Caki2 (cell line): ENCODE measurements at regions not wholly inside any gene's neighbourhood (a gene's known extent, or its start where the extent isn't known, plus 50 kb on each side); places are given as distances from the start of the nearest gene placed in this dataset.

ENCODE experiments used
- DNase-seq: peaks from one replicate; pipeline ENCODE4 v3.0.0-alpha.2; 2015; ENCODE audit warnings: low read depth
- in situ Hi-C: cut with HindIII; loops from 2 replicates; pipeline ENCODE4 v1.10.0; 2016; ENCODE audit warnings: low sequenced_read_pairs, low pct_unique_long_range_greater_than_20kb, mixed read lengths

DNA sequence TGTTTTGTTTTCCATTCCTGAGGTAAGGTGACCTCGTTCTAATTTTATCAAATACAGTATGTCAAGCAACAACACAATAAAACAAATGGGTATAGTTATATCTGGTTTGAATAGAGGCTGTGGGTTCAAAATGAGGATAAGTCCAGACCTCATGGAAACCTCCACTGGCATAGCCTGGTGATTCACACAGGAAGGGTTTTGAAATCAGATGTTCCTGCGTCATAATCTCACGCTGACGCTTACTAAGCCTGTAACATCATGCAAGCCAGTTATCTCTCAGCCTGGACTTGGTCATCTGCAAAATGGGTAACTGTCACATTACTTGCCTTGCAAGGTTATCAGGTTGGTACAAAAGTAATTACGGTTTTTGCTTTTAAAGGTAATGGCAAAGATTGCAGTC lies 1056.3 kb upstream of the EEF2KMT start:
- no peak for DNase-seq
- in situ Hi-C loops = no loop called here

DNA sequence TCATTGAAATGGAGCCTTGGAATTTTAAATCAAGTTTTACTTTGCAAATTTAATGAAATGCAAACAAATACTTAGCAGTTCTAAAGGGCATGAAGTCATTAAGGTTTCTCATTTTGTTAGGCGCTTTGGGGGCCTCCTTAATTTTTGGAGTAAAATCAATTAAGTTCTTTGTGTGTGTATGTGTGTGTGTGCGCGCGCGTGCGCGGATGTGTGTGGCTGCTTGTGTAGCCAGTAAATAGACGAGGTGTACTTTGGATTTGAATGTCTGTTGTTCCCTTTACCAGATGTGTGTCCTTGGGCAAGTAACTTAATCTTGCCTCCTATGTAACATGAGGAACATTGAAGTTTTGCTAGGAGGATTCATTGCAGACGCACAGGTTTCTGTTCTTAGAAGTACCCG lies 1051.4 kb upstream of the EEF2KMT start:
- no peak for DNase-seq
- in situ Hi-C loops = no loop called here

DNA sequence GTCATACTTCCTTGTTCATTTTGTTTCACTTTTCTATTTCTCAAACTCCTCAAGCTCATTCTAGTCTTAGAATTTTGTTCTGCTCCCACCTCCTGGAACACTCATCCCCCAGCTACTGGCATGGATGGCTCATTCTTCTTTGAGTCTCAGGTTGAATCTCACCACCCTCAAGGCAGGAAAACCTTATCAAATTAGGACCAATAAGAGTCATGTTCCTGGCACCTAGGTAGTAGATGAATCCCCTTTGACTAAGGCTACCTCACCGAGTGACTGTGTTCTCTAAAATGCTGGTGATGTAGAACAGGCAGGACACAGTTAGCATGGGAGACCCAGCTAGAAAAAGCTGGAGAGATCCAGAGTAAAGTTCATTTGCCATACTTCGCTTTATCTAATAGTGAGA lies 1050.8 kb upstream of the EEF2KMT start:
- DNase-seq = no peak

DNA sequence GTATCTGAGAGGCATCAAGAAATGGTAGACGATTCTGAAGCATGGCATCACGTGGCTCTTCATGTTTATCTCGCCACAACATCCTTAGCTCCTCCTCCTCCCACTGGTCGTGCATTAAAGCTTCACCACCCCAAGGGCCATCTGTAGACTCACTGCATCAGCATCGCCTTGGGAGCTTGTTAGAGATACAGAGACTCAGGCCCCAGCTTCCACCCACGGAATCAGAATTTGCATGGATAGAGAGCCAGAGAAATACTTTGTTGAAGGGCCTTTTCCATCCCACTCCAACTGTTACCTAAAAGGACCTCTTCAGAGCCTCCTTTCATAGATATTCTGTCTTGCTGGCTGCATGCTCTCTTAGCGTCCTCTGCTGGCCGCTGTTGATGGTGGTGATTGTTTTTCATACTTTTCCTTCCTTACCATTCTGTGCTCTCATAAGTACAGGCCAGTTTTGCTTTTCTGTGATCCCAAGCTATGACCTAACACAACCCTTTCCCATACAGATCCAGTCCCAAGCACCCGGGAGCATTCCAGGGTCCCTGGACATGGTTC lies 1049.4 kb upstream of the EEF2KMT start:
- DNase-seq = no peak
- in situ Hi-C loops = no loop called here

More for the DNA sequence above, 1050.8 kb upstream of the EEF2KMT start:
- in situ Hi-C loops = no loop called here

DNA sequence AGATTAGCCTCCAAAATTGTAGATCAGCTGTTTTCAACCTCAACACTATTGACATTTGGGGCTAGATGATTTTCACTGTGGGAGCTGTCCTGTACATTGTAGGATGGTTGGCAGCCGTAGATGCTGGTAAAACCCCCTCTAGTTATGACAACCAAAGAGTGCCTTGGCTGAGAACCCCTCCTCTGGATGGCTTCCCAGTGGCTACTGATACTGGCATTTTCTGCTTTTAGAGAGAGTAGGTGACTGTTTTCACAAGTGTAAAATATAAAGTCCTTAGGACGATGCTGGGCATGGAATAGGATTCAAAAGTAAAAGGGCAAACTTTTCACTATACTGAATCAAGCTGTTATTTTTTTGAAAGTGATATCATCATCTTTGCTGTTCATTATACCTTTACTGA lies 1048.8 kb upstream of the EEF2KMT start:
- in situ Hi-C loops = no loop called here
- no peak for DNase-seq

DNA sequence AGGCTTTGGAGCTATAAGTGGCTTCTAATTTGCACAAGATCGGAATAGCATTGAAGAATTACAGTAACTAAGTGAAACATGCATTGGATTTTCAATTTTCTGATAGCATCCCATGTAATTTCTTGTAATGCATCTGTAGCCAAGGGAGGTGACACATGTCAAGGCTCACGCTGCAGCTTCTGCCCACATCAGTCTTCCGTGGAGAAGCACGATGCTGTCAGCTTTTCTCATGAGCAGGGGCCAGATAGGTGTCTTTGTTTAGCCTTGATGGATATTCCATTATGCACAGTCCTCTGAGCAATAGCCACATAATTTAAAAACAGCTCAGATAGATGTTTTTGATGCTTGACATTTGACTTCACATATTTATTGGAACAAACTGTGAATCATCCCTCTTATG lies 1046.9 kb upstream of the EEF2KMT start:
- no peak for DNase-seq
- in situ Hi-C loops = no loop called here

DNA sequence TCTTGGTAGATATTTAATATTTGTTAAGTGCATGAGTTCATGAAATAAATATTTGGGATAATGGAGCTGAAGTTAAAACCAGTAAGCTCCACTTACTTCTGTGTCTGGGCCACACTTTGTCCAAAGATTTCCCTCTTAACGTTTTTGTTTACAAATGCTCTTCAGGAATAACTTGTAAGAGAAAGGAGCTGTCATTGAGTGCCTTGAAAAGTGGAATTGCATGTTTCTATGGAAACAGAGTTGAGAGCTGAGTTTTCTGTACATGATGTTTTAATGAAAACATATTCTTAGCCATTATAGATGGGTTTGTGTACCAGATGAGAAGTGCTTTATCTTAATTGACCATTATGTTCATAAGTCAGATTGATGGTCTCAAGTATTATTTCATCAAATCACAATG lies 1045.4 kb upstream of the EEF2KMT start:
- no peak for DNase-seq
- in situ Hi-C loops = no loop called here

DNA sequence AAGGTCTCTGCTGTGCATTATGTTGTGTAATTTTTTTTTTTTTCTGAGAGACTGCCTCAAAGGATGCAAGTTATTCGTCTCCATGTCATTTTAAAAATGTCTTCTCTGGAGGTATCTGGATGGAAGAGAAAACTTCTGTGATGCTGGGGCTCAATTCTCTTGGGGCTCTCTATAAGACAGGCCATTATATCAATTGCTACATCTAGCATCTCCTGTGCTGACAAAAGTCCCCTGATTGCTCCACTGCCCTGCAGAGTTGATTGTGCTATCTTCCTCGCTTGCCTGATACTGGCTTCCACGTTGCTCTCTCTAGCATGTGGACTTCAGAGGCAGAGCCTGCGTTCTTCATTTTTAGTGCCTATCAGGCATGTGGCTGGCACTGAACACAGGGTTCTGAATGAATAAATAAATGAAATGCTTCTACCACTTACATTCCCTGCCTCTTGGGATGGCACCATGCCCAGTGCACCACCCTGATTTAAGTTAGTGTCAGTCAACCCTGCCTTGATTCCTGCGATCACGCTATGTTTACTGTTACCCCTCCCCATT lies 1035.5 kb upstream of the EEF2KMT start:
- DNase-seq = no peak
- in situ Hi-C loops = no loop called here

DNA sequence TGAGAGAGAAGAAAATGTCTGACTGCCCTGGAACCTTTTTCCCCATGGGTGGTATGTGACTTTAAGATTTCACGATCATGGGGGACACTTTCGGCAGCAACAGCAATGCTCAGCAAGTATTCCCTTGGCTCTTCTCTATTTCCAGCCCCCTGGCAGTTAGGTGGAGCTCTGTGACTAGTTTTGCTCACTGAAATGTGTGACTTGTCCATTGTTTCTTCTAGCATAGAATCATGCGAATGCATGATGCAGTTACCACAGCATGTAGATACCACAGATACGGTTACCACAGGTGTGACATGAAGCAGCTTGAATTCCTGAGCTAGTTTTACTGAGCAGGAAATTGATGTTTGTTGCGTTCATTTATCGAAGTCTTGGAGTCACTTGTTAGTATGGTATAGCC lies 1034.5 kb upstream of the EEF2KMT start:
- DNase-seq = no peak

DNA sequence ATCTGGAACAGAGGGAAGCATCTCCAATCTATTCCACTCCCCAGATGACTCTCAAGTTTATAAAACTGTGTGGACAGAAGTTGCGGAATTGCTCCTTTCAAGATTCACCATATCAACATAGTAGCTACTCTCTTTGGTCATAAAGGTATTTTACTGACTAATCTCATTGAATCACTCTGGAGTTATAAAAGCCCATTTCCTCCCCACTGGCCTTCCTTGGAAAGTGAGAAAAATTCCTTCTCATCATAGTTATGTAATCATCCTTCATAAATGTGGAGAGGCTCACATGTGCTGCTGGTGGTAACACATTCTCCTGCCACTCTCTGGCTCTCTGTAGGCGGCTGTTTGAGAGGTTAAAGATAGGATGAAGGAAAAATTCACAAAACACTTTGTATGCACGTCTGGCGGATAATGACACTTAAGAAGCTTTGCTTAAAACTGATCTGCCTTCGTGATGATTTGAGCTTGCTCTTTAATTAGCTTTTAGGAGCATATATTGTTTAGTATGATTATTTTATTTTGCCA lies 1034.0 kb upstream of the EEF2KMT start:
- in situ Hi-C loops = no loop called here
- no peak for DNase-seq

More for the DNA sequence above, 1034.5 kb upstream of the EEF2KMT start:
- in situ Hi-C loops = no loop called here

DNA sequence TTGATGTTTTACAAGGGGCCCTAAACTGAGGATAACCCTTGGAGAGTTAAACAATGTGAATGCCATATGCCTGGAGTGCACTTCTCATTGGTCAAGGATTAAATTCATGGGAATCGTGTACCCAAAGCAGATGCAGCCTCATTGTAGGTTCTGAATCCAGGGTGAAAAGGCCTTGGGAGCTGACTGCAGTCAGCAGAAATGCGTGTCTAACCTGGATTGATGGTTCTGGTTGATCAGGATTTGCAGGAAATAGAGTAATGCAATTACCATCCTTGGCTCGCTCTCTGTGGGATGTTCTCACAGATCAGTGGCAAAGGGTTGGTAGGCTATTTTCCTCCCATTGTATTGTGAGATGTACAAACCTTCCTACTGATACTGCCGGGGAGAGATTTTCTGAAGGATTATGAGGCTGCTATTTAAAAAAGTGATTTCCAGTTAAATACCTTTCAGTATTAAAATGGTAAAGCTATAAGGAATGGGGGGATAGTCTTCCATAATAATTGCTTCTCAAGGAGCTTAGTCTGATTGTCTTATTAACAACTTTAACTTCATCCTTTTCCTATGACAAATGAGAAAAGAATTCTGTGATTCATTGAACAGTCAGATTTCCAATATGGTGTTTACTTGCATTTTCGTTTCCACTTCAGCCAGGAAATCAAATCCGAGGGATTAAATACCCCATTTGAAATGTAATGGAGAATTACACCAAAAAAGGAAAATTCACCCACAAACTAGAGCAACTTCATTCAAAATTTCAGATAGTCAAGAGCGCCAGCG lies 1028.1 kb upstream of the EEF2KMT start:
- no peak for DNase-seq

DNA sequence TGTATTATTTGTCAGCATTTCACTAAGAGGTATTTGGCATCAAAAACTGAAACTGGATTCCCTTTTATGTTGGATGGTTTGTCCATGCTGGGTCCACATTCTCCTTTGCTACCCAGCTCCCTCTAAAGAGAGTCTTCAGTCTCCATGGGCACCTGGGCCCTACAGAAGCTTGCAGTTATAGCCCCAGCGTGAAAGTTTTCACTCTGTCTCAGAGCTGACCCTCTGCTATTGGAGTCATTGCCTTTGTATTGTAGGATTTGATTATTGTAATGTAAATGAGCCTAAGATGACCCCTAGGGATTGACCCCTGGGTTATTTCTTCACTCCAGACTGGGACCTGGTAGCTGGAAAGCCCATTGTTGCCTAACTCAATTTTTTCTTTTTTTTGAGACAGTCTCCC lies 1026.5 kb upstream of the EEF2KMT start:
- in situ Hi-C loops = no loop called here
- DNase-seq = no peak

More for the DNA sequence above, 1028.1 kb upstream of the EEF2KMT start:
- in situ Hi-C loops = no loop called here

DNA sequence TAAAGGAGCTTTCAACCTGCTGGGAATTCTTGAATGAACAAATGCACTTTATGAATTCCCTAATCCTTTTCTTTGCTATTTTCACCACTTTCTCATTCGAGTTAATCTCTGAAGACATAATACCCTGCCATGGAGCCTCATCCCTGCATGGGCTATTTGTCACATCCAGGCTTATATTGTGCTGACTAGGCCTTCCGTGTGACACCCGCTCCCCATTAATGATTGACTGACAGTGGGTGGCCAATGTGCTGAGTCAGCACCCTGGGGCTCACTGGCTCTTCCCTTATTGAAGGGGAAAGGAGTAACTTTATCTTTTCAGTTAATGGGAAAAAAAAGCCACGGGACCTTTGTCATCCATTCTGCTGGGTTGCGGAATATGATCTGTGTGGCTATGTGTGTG lies 1024.8 kb upstream of the EEF2KMT start:
- peak; percentile 95 for DNase-seq
- in situ Hi-C loops = no loop called here

DNA sequence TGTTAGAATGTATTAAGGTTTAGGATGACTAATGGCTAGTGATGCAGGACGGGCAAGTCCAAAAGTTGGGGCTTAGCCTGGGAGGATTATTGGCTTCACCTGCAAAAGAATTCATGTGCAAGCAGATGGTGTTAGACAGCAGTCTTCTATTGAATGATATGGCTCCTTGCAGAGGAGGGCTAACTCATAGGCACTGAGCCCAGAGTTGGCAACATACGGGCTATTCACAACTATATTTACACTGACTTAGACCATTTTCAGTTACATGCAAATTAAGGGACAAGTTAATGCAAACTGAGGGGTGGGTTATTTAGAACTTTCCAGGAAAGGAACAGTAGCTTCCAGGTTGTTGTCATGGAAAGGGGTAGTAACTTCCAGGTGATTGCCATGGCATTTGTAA lies 1017.1 kb upstream of the EEF2KMT start:
- in situ Hi-C loops = no loop called here
- no peak for DNase-seq

DNA sequence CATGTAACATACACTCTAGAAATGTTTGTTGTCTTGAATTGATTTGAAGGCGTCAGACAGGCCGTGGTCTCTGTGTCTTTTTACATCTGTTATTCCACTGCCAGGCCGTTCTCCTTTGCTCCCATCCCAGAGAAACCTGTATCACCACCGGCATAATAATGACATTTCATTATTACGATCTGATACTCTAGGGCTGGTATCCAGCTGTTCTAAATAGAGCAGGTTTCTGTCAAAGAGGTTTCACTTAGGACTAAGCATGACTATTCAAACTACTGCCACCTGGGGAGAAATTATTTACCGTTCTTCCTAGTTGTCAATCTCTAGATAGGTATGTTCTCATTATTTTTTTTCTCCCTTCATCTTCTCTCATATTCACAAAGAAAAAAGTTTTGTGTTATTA lies 1016.2 kb upstream of the EEF2KMT start:
- in situ Hi-C loops = no loop called here
- no peak for DNase-seq

DNA sequence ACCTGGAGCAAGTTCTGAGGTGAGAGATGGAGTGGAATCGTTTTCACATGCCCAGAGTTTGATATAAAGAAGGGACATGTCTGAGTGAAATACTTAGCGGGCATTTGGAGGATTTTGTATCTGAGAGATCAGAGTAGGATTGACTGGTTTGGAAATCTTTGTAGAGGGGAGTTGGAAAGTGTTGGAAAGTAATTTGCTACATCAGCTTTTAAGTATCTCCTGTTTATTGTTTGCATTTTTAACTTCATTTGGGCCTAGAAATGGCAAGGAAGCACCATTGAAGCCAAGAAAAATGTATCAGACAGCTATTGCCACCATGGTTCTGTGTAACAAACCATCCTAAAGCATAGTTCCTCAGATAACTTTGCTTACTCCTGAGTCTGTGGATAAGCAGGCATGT lies 1015.1 kb upstream of the EEF2KMT start:
- in situ Hi-C loops = no loop called here
- DNase-seq = no peak

DNA sequence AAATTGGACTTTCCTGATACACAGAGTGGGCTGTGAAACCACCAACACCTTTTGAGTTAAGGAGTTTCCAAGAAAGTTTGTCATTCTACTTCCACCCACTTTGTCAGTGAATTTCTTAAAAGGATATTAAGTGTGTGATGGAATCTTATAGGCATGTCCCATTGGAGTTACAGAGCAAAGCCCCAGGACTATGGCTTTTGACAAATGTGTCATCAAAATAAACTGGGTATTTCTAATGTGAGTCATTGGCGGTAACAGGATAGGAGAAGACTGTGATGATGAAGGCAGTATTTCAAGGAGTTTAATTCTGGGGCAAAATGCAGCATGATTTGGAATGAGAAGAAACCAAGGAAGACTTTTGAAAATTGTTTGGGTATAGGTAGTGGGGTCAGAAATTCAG lies 1013.8 kb upstream of the EEF2KMT start:
- DNase-seq = no peak
- in situ Hi-C loops = no loop called here

DNA sequence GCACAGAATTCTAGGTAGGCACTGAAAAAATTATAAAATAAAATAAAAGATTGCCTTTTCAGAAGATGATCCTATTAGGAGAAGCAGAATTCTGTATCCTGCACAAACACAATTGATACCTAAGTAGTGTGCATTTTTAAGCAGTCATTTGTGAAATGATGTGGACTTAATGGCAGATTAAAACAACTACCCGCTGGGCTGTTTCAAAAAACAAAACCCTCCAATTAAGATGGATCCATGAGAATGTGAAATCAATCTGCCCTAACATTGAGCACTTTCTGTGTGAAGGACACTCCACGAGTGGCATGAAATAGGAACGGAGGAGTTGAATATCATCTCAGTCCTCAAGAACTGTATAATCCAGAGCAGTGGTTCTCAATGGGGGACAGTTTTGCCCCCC lies 1012.8 kb upstream of the EEF2KMT start:
- DNase-seq = no peak
- in situ Hi-C loops = no loop called here

DNA sequence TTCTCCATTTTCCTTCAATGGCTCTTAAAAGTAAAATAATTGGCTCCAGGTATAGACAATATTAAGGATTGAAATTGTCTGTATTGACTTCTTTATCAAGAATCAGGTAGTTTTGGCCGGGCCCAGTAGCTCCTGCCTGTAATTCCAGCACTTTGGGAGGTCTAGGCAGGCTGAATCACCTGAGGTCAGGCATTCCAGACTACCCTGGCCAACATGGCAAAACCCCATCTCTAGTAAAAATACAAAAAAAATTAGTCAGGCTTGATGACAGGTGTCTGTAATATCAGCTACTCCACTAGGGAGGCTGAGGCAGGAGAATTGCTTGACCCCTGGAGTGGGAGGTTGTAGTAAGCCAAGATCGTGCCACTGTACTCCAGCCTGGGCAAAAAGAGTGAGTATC lies 1008.5 kb upstream of the EEF2KMT start:
- DNase-seq = no peak
- in situ Hi-C loops = no loop called here

DNA sequence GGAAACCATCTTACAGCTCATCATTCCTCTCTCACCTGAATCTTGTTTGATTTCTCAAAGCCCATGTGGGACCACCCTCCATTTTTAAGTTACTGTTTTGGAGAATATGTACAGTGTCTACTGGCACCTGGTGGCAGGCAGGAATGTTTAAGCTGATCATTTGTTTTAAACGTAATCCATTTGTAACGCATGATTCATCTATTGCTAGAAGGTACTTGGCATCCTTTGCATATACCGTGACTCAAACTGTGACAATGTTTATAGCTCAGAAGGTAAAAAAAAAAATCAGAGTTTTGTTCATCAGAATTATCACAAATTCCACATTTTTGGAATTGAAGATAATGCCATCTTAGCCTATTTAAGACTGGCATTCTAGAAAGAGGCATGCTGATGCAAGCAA lies 1007.5 kb upstream of the EEF2KMT start:
- in situ Hi-C loops = no loop called here
- peak; percentile 40 for DNase-seq
